ENCODE measurements at regions not wholly inside any gene's neighbourhood (a gene's known extent, or its start where the extent isn't known, plus 50 kb on each side); places are given as distances from the start of the nearest gene placed in this dataset.
"Not testable (repeated sequence)": the region's sequence is repeated elsewhere in the genome, so short reads cannot be mapped to it uniquely, and the experiment has no call there.

GRCh38 chr21:27526451-27526850, 559.6 kb upstream of the ADAMTS5 start:
- no peak for DNase-seq

- DNase-seq = no peak
These were observed 558.9 kb upstream of the ADAMTS5 start for GRCh38 chr21:27525780-27526179.

DNA sequence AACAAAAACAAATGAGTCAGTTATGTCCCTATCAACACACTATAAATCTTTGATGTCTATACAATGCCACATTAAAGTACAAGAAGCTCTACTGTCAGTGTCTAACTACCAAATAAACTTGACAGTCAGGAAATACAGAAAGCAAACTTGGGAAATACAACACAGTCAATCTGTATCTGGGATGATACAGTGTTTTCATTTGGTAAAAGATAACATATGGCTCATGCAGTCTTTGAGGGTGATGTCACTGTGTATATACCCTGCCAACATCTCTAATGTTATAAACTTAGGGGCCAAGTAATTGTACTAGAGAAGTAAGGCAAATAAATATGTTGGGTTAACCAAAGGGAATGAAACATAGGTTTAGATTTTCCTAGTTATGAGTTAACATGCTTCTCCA, 552.5 kb upstream of the ADAMTS5 start:
- DNase-seq = no peak

DNA sequence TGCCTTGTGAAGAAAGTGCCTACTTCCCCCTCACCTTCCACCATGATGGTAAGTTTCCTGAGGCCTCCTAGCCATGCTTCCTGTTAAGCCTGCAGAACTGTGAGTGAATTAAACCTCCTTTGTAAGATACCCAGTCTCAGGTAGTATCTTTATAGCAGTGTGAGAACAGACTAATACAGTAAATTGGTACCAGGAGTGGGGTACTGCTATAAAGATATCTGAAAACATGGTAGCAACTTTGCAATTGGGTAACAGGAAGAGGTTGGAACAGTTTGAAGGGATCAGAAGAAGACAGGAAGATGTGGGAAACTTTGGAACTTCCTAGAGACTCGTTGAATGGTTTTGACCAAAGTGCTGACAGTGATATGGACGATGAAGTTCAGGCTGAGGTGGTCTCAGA, 550.3 kb upstream of the ADAMTS5 start:
- not testable (repeated sequence) for DNase-seq

DNA sequence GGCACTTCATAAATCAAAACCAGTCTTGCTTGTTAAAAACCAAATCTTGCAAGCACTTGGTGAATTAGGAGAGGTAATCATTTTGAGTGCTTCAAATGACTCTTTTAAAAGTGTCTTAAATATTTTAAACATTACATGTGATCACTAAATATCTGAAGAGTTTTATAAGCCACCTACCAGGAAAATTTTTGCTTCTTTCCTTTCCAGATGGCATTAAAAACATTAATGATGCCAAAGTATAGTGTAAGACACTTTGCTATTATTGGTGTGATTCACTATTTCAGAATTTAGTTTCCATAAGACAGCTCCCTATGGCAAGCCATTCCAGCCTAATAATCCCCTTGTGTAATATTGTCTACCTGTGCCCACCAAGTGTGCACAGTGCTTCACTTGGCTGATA, 548.8 kb upstream of the ADAMTS5 start:
- DNase-seq = no peak

DNA sequence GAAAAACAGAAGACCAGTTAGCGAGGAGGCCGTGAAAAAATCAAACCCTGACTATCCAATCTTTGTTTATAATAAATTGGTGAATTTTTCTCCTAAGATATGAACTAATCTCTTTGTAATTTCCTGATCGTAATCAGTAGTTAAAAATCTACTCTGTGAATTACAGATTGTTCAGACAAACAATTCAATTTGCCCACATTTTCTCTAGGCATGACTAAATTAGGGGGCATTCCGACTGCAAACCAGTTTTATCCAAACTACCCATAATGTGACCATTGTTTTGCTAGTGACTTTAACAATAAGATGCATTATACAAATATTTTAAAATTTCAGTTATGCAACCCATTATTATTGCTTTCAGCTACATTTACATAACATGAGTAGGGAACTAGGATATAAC, 546.9 kb upstream of the ADAMTS5 start:
- DNase-seq = no peak

- DNase-seq = no peak
These were observed 546.1 kb upstream of the ADAMTS5 start for GRCh38 chr21:27513016-27513415.

DNA sequence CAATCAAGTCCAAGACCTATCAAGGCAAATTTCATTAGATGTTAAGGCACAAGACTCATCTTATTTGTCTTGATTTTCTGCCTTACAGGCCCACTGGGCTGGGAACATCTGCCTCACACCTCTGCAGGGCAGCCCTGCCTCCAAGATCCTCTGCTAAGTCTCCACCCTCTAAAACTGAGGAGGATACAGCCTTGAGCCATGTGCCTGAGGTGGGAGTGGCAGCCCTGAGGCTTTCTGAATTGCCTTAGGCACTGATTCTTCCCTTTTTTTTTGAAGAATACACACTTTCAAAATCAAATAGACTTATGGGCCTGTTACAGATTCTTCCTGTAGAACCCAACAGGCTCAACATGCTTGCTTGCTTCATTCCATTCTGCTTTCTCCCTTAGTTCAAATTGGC, 544.3 kb upstream of the ADAMTS5 start:
- no peak for DNase-seq

- no peak for DNase-seq
These were observed 540.8 kb upstream of the ADAMTS5 start for GRCh38 chr21:27507695-27508094.

- no peak for DNase-seq
These were observed 538.6 kb upstream of the ADAMTS5 start for GRCh38 chr21:27505516-27505915.

- no peak for DNase-seq
These were observed 535.9 kb upstream of the ADAMTS5 start for GRCh38 chr21:27502801-27503200.

GRCh38 chr21:27498025-27498424, 531.1 kb upstream of the ADAMTS5 start:
- no peak for DNase-seq

GRCh38 chr21:27495836-27496235, 528.9 kb upstream of the ADAMTS5 start:
- DNase-seq = no peak

DNA sequence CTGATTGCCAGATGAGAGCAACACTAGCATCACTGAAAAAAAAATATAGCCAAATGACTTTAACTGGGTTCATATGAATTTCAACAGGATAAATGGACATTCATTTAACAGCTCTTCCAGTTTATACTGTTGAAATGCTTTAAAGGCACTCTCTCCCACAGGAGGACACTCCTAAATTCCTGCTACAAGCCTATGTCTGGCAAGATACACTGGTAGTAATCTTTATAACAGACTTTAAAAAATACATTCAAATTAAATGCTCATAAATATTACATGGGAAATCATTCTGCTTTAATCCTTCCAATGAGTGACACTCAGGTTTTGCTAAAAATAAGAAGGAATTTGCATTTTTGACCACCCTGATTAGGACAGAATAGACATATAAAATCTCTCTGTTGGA, 526.7 kb upstream of the ADAMTS5 start:
- no peak for DNase-seq

DNA sequence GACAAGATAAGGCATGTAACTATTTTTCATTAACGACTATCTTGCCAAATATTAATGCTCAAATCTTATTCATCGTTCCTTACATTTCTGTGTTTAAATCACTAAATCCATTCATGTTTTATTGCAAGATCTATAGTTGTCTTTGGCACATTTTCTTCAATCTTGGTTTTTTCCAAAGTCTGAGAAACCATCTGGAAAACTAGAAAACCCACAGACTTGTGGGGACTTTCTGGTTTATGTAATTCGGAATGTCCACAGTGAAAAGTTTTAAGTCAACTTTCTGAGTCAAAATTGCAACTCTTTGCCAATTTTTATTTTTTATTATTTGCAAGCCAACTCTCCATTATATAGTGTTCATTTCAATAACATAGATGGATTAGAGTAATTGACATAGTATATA, 520.8 kb upstream of the ADAMTS5 start:
- DNase-seq = no peak

- DNase-seq = no peak
These were observed 514.0 kb upstream of the ADAMTS5 start for GRCh38 chr21:27480841-27481261.

DNA sequence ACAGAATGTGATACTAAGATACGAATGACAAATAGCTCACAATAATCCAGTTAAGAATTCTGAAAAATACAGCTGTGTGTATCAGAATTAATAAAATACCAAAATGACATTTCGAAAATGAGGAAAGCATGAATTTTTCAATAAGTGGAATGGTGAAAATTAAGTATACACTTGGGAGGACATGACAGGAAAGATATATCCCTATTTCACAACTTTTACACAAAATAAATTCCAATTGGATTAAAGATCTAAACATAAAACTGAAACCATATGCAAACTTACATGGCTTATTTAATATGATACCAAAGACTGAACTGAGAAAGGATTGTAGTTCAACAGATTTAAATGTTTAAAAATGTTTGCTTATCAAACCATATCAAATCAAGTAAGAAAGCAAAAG, 510.4 kb upstream of the ADAMTS5 start:
- DNase-seq = no peak

DNA sequence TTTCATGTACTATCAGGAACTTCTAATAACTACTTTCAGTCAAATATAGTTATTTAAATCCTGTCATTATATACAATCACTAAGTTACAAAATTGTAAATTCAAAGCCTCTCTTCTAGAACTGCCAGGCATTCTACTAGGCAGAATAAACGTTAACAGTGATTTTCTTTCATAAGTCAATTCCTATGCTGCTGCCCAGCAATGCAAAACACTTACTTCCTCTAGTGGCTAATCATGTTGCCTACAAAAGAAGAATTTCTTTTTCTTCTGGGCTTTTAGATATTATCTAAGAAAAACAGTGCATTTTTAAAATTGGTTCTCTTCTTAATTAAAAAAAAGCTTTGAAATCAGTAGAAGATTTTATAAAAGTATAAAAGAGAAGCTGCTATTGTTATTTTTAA, 509.8 kb upstream of the ADAMTS5 start:
- no peak for DNase-seq

DNA sequence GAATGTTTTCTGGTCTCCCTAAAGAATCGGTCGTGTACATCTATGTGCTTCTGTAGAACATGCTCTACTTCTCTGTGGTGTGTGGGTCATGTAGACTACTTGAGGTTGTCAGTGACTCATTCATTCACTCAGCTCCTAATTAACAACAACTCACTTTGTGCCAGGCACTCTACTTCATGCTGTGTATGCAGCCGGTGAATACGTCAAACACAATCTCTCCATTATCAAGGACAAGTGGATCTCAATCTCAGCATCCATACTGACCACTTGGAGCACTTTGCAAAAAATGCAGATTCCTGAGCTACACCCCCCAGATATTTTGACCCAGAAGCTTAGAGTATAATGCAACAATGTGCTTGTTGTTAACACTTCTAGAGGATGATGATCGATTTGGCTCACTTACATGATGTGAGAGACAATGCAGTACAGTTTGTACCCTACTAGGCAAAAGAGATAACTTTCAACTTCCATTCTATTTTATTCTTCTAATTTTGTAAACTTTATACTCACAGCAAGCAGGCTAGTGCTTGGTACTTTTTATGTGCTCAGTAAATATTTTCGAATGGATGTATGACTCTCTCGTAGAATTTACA, 508.6 kb upstream of the ADAMTS5 start:
- no peak for DNase-seq

- DNase-seq = no peak
These were observed 500.5 kb upstream of the ADAMTS5 start for GRCh38 chr21:27467366-27467765.

GRCh38 chr21:27466140-27466539, 499.3 kb upstream of the ADAMTS5 start:
- DNase-seq = no peak

DNA sequence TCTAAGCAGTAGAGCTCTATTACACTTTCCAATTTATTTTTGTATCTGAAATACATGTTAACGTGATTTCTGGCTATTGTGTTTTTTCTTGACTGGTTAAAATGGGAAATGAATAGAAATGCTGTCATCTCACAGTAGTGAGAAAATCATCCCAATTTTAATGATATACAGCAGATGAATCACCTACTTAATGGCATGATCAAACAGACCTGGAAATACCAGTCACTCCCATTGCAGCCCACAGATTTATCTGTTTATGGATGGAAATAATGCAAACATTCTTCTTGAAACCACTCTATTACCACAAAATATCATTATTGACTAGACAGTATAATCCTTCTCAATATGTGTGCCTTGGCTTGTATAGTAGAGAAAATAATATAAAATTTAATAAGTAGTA, 497.8 kb upstream of the ADAMTS5 start:
- DNase-seq = no peak

GRCh38 chr21:27462726-27463125, 495.8 kb upstream of the ADAMTS5 start:
- DNase-seq = no peak

- no peak for DNase-seq
These were observed 487.3 kb upstream of the ADAMTS5 start for GRCh38 chr21:27454234-27454633.

DNA sequence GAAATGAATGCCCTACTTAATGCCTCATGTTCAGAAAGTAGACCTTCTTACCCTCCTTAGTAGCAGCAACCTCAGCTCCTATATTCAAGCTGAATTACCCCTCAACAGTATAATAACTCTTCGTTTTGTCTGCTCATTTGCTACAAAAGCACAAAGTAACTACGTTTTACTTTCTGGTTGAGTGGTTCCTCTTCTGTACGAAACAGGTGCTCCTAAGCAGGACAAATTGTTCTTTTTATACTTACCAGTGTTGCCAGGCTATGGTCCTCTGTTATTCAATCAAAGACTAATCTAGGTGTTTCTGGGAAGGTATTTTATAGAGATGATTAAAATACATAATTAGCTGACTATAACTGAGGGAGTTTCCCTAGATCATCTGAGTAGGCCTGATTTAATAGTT, 484.2 kb upstream of the ADAMTS5 start:
- no peak for DNase-seq

DNA sequence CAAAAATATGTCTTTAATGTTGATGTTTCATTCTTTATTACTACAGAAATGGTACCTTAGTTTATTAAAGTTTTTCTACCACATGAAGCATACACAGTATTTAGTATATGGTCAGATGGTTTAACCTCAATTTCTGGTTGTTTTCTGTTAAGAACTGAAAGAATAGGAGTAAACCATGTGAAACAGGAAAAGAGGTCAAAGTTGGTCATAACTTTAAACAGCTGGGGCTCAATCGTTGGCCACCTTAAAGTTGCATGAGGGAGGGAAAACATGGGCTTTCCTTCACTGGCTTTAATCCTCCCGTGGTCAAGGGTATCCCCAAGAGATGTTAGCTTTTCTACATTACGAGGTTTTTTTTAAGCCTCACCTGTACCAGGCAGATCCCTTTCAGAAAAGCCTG, 483.3 kb upstream of the ADAMTS5 start:
- no peak for DNase-seq
